ENCODE measurements at regions not wholly inside any gene's neighbourhood (a gene's known extent, or its start where the extent isn't known, plus 50 kb on each side); places are given as distances from the start of the nearest gene placed in this dataset.
A peak's percentile ranks its signal among the peaks of the same experiment; 100 is the strongest.

DNA sequence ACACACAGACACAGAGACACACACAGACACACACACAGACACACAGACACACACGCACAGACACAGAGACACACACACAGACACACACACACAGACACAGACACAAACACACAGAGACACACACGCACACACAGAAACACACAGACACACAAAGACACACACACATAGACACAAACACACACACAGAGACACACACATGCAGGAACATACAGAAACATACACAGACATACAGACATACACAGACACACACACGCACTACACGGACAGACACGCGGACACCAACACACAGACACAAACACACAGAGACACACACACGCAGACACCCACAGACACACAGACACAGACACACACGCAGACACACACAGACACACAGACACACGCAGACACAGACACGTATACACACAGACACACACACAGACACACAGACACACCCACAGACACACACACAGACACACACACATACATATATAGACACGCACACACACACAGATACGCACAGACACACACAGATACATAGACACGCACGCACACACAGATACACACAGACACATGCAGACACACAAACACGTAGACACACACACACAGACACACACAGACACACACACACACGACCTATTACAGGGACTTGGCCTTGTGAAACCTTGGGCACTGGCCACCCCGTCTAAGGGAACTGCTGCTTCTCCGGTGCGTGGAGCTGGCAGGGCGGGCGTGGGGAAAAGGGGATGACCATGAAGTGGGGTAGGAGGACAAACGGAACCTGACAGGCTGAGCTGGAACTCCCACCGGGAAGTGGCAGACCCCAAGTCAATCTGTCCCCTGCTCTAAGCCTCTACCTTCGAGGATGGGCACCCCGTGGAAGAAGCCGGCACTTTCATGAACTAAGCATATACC lies 211.4 kb downstream of the TFCP2L1 start (continued):
- TF ChIP-seq SOX6 (IDR thresholded peaks at IDR 0.05): 0 out of 2 replicates have a peak, but pooled peaks have one; percentile 26
- TF ChIP-seq SOX6 (CRISPR knock-in tag; IDR thresholded peaks at IDR 0.05): no peak
- TF ChIP-seq CBX2 (IDR thresholded peaks at IDR 0.05; ENCODE audit: low read depth, low read length): no peak
- TF ChIP-seq CBX2 (CRISPR knock-in tag; IDR thresholded peaks at IDR 0.05; ENCODE audit: low read depth): no peak
- no peak for TF ChIP-seq ZNF724P (CRISPR knock-in tag; IDR thresholded peaks at IDR 0.05; ENCODE audit: borderline replicate concordance)
- no peak for TF ChIP-seq NFE2L2 (IDR thresholded peaks at IDR 0.05; ENCODE audit: low read length)
- TF ChIP-seq ZBTB7B (CRISPR knock-in tag; IDR thresholded peaks at IDR 0.05): no peak
- TF ChIP-seq RFXAP (CRISPR knock-in tag; IDR thresholded peaks at IDR 0.05; ENCODE audit: borderline replicate concordance): no peak
- peak; percentile 79; the same call in 1 of the 2 replicates for TF ChIP-seq ZNF207 (IDR thresholded peaks at IDR 0.05; ENCODE audit: borderline replicate concordance)
- no peak for TF ChIP-seq EZH2 (conservative IDR thresholded peaks at IDR 0.05; ENCODE audit: low read depth, low read length)
- TF ChIP-seq ZNF646 (CRISPR knock-in tag; IDR thresholded peaks at IDR 0.05): peak; percentile 87
- no peak for TF ChIP-seq ZNF674 (CRISPR knock-in tag; IDR thresholded peaks at IDR 0.05; ENCODE audit: low read depth)
- TF ChIP-seq MLLT10 (CRISPR knock-in tag; IDR thresholded peaks at IDR 0.05): no peak
- TF ChIP-seq CC2D1A (CRISPR knock-in tag; IDR thresholded peaks at IDR 0.05): no peak
- TF ChIP-seq, protein P1, sequence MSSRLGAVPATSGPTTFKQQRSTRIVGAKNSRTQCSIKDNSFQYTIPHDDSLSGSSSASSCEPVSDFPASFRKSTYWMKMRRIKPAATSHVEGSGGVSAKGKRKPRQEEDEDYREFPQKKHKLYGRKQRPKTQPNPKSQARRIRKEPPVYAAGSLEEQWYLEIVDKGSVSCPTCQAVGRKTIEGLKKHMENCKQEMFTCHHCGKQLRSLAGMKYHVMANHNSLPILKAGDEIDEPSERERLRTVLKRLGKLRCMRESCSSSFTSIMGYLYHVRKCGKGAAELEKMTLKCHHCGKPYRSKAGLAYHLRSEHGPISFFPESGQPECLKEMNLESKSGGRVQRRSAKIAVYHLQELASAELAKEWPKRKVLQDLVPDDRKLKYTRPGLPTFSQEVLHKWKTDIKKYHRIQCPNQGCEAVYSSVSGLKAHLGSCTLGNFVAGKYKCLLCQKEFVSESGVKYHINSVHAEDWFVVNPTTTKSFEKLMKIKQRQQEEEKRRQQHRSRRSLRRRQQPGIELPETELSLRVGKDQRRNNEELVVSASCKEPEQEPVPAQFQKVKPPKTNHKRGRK (CRISPR knock-in tag; IDR thresholded peaks at IDR 0.05): no peak
- TF ChIP-seq ZNF776 (CRISPR knock-in tag; IDR thresholded peaks at IDR 0.05): no peak
- TF ChIP-seq NFATC3 (CRISPR knock-in tag; IDR thresholded peaks at IDR 0.05): no peak
- TF ChIP-seq ETV5 (CRISPR knock-in tag; IDR thresholded peaks at IDR 0.05; ENCODE audit: borderline replicate concordance): no peak
- TF ChIP-seq PATZ1 (CRISPR knock-in tag; IDR thresholded peaks at IDR 0.05): no peak

Measured in HepG2 (cell line).